ENCODE measurements at regions not wholly inside any gene's neighbourhood (a gene's known extent, or its start where the extent isn't known, plus 50 kb on each side); places are given as distances from the start of the nearest gene placed in this dataset.
"Not testable (repeated sequence)": the region's sequence is repeated elsewhere in the genome, so short reads cannot be mapped to it uniquely, and the experiment has no call there.

DNA sequence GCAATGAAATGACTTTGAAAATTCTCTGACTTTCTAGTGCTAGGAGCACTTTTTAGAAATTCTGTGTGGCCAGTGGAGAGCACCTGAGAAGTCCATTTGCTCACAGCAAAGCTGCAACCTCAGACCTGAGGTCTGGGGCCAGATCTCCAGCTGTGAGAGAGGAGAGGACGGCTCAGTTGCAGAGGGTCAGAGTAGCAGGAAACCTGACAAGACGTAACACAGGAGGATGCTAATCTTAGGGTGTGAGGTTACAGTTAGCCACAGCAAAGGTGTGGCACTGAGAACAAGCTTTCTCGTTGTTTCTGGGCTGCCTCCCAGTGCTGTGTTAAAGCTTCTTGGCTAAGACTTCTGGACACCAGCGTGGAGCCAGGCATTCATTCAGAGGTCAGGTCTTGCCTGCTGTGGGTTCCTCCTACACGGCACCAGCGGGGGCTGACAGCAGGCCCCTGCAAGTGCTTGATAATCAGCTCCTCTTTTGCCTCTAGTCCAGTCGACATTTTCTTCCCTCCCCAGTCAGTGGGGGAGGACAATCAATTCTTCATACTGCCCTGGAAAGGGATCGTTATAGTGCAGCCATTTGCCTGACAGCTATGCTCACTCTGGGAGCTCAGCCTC is 435.4 kb upstream of the DPP6 start:
- no peak for DNase-seq (ENCODE audit: low read depth in 2 of 2)

DNA sequence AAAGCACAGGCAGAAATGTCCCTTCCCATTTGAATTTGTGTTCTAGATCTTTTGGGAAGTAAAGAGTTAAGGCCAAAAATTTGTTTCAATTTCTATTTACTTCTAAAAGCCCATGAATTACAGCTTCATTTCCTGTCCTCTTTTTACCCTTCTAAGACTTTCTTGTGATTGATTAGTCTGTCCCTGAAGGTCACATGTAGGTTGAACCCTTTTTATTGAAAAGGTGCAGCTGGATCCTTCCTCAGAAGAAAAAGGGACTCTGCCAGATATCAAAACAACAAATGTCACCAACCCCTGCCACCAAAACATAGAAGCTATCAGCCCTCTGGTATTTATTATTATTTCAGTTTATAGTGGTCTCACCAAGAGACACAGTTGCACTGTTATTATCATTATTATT is 424.9 kb upstream of the DPP6 start:
- no peak for DNase-seq (ENCODE audit: low read depth in 2 of 2)

DNA sequence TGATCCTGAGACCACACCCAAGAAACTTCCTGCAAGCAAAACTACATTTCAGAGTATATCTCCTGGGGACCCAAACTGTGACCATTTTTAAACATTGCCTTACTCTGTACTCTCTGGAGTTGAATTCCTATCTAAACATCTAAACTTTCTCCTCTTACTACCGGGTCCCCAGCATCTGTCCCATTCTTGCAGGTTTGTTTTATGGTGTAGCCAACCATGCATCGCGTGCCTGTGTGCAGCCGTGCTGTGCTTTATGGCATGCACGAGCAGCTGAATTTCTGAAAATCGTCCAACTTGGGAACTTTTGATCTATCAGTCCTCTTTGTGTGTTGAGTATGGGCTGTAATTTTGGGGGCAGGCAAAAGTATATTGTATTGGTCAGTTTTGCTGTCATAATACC is 423.8 kb upstream of the DPP6 start:
- no peak for DNase-seq (ENCODE audit: low read depth in 2 of 2)

DNA sequence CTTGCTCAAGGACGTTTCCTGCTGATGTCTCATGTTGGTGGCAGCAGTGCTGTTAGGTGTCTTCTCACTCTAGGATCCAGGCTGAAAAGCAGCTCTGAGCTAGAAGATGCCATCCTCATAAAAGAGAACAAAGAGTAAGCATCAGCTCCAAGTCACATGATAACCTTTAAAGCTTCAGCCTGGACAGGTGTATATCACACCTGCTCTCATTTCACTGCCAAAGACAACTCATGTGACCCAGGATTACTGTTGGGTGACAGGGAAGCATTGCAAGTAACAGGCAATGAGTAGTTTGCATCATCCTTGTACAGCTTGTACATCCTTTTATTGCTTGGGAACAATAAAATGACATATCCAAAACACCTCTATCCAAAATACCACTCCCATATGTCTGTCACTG is 423.4 kb upstream of the DPP6 start:
- DNase-seq (ENCODE audit: low read depth in 2 of 2): no peak

DNA sequence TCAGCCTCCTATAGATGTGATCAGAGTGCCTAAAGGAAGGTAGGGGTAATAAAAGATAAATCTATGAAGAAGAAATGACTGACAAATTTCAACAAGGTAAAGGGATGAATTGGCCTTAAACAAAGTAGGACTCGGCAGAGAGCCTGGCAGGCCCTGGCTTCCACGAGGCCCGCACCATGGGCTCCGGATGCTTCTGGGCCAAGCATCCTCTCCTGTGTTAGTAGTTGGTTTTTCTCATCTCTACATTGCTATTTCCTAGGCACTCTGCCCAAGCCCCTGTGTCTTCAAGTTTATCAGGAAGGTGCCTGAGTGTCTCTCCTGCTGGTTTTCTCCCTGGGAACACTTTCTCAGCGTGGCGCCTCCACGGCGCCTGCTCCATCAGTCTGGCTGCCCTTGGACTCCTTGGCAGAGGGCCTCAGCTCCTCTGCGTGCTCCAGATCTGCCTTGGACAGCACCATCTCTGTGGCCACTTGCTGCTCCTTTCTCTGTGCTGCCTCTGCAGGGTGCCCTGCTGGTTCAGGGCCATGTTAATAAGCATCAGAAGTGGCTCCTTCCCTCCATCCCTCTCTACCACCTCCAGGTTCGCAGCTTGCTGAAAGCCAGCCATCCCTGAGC is 413.3 kb upstream of the DPP6 start:
- DNase-seq (ENCODE audit: low read depth in 2 of 2): no peak

DNA sequence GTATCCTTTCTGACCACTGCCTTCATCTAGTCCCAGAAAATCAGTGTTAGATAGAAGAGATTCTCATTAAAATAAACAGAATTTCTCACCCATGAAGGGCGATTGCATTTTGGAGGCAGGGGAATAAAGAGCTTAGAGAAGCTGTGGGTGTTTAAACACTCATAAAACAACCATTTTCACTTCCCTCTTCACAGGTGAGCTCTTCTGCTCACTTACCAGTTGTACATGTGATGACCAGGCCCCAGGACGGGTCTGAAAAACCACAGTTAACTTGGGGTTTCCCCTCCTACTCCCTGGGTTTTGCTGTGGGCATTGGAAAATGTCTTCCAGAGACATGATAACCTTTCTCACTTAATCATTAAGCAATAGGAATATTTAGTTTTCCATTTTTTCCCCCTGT is 411.6 kb upstream of the DPP6 start:
- no peak for DNase-seq (ENCODE audit: low read depth in 2 of 2)

DNA sequence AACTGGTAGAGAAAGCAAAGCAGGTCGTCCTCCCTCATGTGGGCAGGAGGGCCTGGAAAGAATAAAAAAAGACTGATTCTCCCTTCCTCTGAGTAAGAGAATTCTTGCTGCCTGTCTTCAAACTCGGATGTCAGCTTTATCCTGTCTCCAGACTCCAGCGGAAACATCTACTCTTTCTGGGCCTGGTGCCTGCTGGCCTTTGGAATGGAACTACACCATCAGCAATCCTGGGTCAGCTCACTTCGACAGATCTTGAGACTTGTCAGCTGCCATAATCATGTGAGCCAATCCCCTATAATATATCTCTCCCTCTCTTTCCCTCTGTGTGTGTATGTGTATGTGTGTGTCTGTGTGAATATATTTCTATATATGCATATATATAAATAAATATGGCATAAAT is 411.0 kb upstream of the DPP6 start:
- no peak for DNase-seq (ENCODE audit: low read depth in 2 of 2)

DNA sequence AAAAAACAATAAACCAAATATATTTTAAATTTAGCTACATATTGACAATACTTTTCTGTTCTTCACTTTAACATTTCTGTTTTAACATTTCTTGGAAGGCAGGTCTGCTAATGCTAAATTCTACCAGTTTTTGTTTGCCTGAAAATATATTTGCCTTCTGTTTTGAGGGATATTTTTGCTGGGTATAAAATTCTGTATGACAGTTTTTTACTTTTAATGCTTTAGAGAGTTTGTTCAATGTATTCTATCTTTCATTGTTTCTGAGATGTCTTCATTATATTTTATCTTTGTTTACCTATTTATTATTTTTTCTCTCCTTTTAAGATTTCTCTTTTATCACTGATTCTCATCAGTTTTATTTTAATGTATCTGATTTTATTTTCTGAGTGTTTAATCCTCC is 409.2 kb upstream of the DPP6 start:
- no peak for DNase-seq (ENCODE audit: low read depth in 2 of 2)

DNA sequence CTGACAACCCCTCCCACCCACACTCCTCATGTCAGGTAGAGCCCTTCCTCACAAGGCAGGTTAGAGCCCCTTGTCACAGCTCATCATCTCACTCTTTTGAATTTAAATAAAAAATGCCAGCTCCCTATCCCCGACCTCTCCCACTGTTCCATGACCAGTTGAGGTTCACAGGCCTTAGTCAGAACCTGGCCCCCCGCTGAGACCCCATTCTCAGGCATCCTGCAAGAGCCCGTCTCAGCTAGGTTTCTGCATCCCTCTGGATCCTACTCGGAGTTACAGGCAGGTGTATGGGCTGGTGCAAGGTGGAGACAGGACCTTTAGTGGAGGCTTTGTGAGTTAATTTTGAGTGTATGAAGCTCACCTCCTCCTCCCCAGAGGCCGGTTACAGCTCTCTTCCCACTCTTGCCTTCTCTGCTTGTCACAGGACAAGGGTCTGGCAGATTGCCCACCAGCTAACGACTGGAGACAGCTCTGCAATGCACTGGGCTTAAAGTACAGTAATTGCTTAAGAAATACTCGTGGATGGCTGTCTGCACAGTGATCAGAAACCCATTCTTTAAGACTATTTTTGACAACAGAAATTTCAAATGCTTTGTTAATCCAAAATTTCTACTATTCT is 394.9 kb upstream of the DPP6 start:
- no peak for DNase-seq (ENCODE audit: low read depth in 2 of 2)

DNA sequence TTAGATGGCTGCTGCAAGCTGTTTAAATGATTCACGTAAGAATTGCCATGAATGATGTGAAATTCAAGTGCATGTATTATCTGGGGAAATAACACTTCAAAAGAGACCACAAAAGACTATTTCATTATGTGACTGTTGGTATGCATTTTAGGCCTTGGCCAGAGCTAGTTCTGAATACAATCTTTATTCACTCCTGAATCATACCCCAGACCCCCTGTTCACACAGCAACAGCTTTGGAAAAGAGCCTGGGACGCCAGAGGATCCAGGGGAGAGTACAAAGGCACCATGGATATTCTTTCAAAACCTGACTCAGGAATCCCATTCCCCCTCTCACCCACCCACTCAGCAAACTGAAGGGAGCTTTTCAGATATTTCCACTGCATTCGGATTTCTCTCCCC is 377.1 kb upstream of the DPP6 start:
- DNase-seq (ENCODE audit: low read depth in 2 of 2): no peak

DNA sequence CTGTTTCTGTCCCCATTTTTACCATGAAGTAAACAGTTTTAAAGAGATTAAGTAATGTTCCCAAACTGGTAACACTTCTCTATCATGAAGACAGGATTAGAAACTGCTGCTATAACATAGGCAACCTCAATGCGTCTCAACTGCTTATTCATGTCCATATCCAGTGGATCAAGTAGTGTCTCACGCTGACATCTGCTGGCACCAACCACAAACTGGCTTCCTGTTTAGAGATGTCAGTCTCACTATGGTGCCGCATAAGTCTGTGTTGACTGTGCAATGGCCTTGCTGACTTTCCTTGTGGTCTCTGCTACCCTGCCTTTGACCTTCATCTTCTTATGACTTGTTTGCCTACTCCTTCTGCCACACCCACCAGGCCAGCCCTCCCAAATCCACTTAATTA is 369.6 kb upstream of the DPP6 start:
- no peak for DNase-seq (ENCODE audit: low read depth in 2 of 2)

DNA sequence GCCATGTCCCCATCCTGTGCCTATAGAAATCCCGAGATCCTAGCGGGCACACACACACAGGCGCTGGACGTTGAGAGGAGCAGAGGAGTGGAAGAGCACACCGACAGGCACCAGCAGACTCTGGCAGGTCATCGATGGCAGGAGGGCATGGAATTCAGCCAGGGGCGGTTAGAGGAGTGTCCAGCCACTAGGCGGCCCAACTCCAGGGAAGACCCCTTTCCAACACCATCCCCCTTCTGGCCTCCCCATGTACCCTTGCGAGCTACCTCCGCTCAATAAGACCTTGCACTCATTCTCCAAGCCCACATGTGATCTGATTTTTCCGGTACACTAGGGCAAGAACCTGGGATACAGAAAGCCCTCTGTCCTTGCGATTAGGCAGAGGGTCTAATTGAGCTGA is 356.0 kb upstream of the DPP6 start:
- no peak for DNase-seq (ENCODE audit: low read depth in 2 of 2)

DNA sequence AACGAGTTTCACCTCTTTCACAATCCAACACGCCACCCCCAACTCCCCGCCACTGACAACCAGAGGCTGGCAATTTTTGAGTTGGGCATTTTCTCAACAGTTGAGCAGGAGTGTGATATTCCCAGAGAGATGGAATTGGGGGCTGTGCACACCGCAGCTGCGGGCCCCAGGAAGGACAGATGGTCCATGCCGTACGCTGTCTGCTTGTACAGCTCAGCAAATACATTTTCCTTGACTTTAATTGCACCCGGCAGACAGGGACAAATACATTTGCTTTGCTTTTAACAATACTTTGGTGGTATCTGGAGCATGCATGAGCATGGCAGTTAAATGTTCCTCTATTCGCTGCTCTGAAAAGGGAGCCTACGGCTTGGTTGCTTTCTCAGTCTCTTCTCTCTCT is 354.2 kb upstream of the DPP6 start:
- DNase-seq (ENCODE audit: low read depth in 2 of 2): no peak

DNA sequence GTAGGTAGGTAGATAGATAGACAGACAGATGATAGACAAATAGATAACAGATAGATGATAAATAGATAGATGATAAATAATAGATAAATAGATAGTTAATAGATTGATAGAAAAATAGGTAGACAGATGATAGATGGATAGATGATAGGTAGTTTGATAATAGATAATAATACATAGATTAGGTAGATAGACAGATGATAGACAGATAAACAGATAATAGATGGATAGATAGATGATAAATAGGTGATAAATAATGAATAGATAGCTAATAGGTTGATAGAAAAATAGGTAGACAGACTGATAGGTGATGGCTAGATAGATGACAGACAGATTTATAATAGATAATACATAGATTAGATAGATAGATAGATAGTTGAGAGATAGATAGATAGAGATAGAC is 350.5 kb upstream of the DPP6 start:
- no peak for DNase-seq (ENCODE audit: low read depth in 2 of 2)

DNA sequence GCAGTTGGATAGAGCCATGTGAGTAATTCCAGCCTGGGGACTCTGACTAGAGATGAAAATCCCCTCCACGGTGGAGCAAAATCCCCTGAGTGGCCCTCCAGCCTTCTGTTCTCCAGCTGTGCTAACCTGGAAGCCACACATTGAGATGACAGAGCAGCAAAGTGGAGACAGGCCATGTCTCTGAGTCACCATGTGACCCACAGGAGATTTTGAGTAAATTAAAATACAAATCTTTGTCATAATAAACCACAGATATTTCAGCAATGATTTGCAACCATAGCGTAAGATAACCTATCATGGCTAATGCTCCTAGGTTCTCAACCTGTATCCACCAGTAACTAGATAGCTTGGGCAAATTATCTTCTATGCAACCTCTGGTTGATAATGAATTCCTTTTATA is 328.3 kb upstream of the DPP6 start:
- DNase-seq (ENCODE audit: low read depth in 2 of 2): not testable (repeated sequence)

DNA sequence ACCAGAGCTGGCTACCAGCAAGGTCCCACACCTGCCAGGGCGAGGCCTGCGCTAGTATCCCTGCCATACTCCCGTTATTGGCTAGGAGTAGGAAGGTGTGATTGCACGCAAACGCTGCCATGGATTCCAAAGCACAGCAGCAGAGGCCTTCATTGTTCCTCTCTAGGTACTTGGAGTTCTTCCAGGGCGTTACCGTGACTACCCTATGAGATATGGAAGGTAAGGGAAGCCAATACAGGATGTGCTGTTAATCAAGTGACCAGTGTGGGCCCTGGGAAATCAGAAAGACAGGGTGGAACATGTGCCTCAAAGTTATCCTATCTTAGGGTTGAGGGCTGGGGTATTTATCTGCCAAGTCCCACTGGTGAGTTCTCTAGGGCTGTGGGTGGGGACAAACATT is 320.7 kb upstream of the DPP6 start:
- DNase-seq (ENCODE audit: low read depth in 2 of 2): not testable (repeated sequence)

DNA sequence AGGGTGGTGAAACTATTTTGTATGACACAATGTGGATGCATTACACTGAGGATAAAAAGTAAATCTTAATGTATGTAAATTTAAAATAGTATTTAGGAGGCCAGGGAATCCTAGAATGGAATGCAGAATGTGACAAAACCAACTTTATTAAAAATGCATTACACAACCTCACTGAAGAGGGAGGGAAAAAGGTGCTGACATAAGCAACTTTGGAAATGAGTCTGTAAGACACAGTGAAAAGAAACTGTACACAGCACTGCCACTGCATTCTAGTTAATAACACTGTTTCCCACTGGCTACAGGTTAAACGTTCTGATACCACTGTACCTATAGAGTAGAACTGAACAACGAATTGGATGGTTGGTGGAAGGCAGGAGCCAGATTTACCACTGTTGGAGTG is 308.8 kb upstream of the DPP6 start:
- DNase-seq (ENCODE audit: low read depth in 2 of 2): not testable (repeated sequence)

DNA sequence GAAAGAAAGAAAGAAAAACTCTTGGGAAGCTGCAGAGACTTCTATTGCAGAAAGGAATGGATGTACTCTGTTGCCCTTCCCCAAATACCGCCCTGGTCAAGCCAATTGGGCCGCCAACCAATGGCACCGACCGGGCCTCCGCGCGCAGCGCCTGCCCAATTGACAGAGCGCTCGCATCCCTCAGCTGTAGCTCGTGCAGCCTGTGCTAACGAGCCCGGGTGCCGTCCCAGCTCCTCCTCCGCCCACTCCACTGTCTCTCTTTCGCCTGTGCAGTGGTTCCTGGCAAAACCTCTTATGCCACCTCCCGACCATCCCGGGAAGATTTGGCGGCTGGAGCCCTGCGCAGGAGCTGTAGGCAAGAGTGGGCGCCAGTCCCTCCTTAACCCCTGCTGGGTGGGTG is 304.2 kb upstream of the DPP6 start:
- DNase-seq (ENCODE audit: low read depth in 2 of 2): not testable (repeated sequence)

DNA sequence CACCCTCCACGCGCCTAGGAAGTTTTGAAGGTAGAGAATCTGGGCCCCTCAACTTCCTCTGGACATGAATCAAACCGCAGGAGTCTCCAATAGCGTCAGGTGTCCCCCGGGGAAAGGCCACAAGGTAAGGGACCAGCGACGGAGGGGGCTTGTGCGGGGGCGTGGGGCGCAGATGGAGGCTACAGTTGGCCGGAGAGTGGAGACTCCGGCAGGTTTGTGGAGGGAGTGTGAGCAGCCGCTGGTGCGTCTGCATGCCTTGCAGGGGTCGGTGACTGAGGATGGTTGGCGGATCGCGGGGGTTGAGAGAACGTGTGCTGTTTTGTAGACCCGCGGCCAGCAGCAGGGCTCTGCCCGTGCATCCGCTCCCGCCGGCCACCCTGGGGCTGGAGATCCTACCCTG is 303.3 kb upstream of the DPP6 start:
- DNase-seq (ENCODE audit: low read depth in 2 of 2): not testable (repeated sequence)

DNA sequence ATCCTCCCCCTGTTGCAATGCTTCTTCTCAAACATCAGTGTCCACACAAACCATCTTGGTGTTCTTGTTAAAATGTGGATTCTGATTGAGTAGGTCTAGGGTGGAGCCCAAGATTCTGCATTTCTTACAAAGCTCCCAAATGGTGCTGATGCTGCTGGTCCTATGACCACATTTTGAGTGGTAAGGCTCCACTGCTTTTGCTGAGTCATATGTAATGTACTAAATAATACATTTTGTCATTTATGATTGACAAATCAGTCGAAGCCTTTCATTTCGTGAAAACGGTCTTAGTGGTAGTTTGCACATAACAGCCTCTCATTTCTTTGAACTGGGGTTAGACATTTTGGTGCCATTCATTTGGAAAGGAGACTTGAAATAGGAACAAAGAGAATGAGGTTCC is 286.3 kb upstream of the DPP6 start:
- DNase-seq (ENCODE audit: low read depth in 2 of 2): not testable (repeated sequence)

DNA sequence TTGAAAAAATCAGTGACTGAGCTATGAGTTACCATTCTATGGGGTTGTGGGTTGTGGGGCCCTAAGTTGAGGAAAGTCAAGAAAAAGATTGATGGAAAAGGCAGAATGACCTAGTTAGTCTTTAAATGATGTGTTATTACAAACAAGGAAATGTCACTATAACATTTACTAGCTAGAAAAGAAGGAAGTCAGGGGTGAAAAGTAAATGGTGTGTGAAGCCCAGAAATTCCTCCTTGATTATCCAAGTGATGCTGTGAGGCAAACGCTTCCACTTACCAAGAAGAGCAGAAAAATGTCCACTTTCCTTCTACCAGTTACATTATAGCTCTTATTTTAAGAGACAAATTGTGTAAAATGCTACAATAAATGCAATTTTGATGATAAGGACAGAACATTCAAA is 285.3 kb upstream of the DPP6 start:
- DNase-seq (ENCODE audit: low read depth in 2 of 2): not testable (repeated sequence)

DNA sequence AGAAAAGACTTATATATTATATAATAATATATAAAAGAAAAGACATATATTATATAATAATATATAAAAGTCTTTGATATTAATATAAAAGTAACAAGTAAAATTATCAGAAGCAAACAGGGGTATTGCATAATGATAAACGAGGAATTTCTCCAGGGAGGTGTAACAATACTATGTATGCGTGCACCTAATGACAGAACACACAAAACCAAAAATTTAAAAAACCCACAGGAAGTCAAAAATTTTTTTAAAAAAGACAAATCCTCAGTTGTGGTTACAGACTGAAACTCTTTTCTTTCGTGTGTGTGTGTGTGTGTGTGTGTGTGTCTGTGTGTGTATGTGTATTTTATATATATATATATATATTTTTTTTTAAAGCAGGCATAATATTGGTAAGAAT is 279.2 kb upstream of the DPP6 start:
- DNase-seq (ENCODE audit: low read depth in 2 of 2): no peak

DNA sequence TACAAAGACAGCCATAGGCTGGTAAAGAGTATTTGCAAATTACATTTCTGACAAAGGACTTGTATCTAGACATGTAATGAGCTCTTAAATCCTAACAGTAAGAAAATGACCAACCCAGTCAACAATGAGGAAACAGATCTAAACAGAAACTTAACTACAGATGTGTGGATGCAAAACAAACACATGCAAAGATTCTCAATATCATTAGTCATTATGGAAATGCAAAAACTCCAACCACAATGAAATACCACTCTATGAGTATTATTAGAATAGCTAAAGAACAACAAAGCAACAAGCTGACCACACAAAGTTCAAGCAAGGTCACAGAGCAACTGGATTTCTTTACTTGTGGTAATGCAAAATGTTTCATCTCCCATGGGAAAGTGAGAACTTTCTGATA is 275.3 kb upstream of the DPP6 start:
- DNase-seq (ENCODE audit: low read depth in 2 of 2): not testable (repeated sequence)
